NCI-H2196 treated with DMSO at 0.1 percent for 48 hours (cell line): ENCODE measurements at regions not wholly inside any gene's neighbourhood (a gene's known extent, or its start where the extent isn't known, plus 50 kb on each side); places are given as distances from the start of the nearest gene placed in this dataset.

Experiments used
- DNase-seq: peaks from one replicate; lab custom pipeline; 2025; ENCODE audit not compliant: unreplicated experiment; lab: John Stamatoyannopoulos, UW

- DNase-seq, result no peak
These were observed 115.2 kb downstream of the OLFM4 start for GRCh38 chr13:53143757-53144339.

DNA sequence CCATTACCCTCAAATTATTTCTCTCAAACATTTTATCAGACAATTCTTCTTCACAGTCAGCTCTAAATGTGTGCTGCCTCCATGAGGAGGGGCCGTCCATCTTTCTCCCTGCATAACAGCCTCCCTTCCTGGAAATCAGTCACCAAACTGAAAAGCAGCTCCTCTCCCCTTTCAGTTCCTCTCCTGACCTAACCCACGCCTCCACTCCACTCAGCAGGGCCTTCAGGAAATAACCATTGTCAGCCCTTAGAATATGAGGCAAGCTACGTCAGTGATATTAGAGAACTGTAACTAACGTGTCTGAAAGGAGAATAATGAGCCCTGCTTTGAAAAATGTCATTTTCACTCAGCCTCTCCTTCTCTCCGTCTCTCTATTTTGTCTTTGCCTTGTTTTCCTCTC is 116.2 kb downstream of the OLFM4 start:
- no peak for DNase-seq

GRCh38 chr13:53150568-53150967 is 122.0 kb downstream of the OLFM4 start:
- DNase-seq, result no peak

- peak; percentile 25 for DNase-seq
These were observed 122.9 kb downstream of the OLFM4 start for GRCh38 chr13:53151336-53152056.

DNA sequence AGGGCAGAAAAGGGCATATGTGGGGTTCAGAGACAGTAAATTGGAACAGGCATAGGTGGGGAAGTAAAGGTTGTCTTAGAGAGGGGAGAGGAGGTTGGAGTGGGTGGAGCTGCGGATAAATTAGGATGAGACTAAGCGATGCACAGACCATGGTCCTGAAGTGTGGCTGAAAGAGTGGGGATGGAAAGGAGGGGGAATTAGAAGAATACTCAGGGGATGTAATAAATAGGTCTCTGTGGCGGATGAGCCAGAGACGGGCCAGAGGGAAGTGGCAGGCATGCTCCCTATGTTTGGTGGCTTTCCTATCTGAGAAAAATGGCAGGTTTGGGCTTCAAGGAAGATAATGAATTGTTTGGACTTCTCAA is 123.4 kb downstream of the OLFM4 start:
- DNase-seq, result no peak

DNA sequence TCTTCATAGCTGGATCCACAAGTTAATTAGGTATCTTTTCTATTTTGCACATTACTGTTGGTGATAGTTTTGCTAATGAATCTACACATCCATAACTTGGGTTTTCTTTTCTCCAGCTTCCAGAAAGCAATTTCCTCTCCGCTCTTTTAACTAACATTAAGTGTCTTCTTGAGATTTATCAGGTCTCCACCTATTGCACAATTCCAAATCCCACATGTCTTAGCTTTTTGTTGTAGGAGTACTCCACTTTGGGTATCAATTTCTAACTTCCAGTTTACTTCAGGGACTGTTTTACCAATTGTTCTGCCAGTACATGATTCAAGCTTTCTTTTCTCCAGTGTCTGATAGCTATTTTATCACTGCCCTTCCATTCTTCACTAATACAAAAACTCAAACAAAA is 129.6 kb downstream of the OLFM4 start:
- no peak for DNase-seq

DNA sequence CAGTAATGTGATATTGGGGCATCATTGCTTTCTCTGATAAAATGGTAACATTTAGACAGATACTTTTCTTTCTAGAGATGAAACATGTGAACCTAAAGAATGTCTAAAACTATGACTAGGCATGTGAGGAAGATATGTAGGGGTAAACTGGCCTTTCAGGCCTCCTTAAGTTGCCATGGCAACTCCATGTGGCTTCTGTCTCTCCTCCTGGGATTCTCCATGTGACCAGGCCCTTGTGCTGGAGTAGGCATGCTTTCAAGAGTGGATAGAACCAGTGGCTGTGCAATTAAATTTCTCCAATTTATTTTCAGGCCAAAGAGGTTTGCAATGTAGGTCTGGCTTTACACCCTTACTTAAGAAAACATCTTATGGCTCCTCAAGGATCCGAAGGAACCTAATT is 130.8 kb downstream of the OLFM4 start:
- DNase-seq, result no peak

- DNase-seq, result no peak
These were observed 131.6 kb downstream of the OLFM4 start for GRCh38 chr13:53160211-53160610.

- no peak for DNase-seq
These were observed 132.6 kb downstream of the OLFM4 start for GRCh38 chr13:53161251-53161650.

- no peak for DNase-seq
These were observed 136.6 kb downstream of the OLFM4 start for GRCh38 chr13:53165261-53165660.

DNA sequence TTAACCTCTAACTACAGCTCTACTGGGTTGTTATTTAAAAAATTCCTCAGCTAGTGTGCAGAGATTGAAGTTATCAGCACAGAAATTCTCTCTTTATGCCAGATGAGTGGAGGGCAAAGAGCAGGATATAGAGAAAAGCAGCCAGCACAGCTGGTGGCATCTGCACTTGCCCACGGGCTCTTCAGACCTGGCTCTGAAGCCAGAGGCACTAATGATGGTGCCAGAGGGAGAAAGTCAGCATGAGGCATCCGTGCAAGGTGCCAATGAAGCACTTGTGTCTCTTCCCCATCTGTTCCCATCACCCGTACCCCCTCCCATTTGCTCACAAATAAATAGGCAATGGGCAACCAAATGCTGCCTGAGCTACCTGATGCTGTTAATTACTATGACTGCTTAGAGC is 138.9 kb downstream of the OLFM4 start:
- no peak for DNase-seq

- DNase-seq, result no peak
These were observed 142.3 kb downstream of the OLFM4 start for GRCh38 chr13:53170910-53171309.

- DNase-seq, result no peak
These were observed 145.9 kb downstream of the OLFM4 start for GRCh38 chr13:53174545-53174944.

- DNase-seq, result no peak
These were observed 152.1 kb downstream of the OLFM4 start for GRCh38 chr13:53180684-53181083.

GRCh38 chr13:53182724-53183123 is 154.1 kb downstream of the OLFM4 start:
- no peak for DNase-seq

- no peak for DNase-seq
These were observed 159.5 kb downstream of the OLFM4 start for GRCh38 chr13:53188120-53188519.

- no peak for DNase-seq
These were observed 160.5 kb downstream of the OLFM4 start for GRCh38 chr13:53189162-53189561.

- DNase-seq, result no peak
These were observed 162.5 kb downstream of the OLFM4 start for GRCh38 chr13:53191091-53191490.

GRCh38 chr13:53197424-53197823 is 168.8 kb downstream of the OLFM4 start:
- no peak for DNase-seq

- DNase-seq, result peak; percentile 15
These were observed 169.4 kb downstream of the OLFM4 start for GRCh38 chr13:53198017-53198416.

- no peak for DNase-seq
These were observed 170.1 kb downstream of the OLFM4 start for GRCh38 chr13:53198736-53199135.

DNA sequence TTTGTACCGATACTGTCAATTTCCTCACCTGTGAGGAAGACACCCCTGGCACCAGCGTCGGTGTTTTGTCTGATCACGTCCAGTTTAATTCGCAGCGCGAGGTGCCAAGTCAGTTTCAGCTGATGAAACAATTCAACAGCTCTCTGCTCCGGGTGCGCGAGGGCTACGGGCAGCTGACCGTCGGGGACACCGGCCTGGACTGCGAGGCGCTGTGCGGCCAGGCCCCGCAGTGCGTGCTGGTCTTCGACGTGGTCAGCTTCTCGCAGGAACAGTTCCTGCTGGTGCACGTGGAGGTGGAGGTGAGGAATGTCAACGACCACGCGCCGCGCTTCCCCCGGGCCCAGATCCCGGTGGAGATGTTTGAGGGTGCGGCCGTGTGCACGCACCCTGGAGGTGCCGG is 171.5 kb downstream of the OLFM4 start:
- no peak for DNase-seq
